Thoracic aorta (tissue), 2 donors: ENCODE measurements at regions not wholly inside any gene's neighbourhood (a gene's known extent, or its start where the extent isn't known, plus 50 kb on each side); places are given as distances from the start of the nearest gene placed in this dataset.
"Not testable (repeated sequence)": the region's sequence is repeated elsewhere in the genome, so short reads cannot be mapped to it uniquely, and the experiment has no call there.

Experiments
- ATAC-seq: fragments of 150-250 bp; one replicate; pipeline ENCODE4 v1.8.0; 2017; ENCODE audit warnings: low read depth; ENCODE audit not compliant: insufficient number of reproducible peaks, low FRiP score
- DNase-seq: peaks from one replicate; pipeline ENCODE4 v3.0.0-alpha.2; 2020; ENCODE audit warnings: low spot score
- H3K27ac ChIP-seq, 2 donors: fragments of 200-600 bp; sonication (generic); 1 replicate in 1 of 2; 2 replicates in 1 of 2; pipeline ENCODE4 v1.5.1; 2016; ENCODE audit warnings: mild to moderate bottlenecking in 2 of 2, moderate library complexity in 2 of 2
- H3K27me3 ChIP-seq: fragments of 200-600 bp; sonication (generic); replicated peaks from 2 replicates; pipeline ENCODE4 v1.6.0; 2016; ENCODE audit warnings: mild to moderate bottlenecking; ENCODE audit not compliant: insufficient read depth
- H3K36me3 ChIP-seq: fragments of 200-600 bp; sonication (generic); one replicate; pipeline ENCODE4 v1.5.1; 2016
- H3K4me1 ChIP-seq, 2 donors: fragments of 200-600 bp; sonication (generic); 1 replicate in 1 of 2; 2 replicates in 1 of 2; pipeline versions ENCODE4 v1.5.1 to v1.6.0; 2016; ENCODE audit warnings: low read depth in 2 of 2, mild to moderate bottlenecking in 1 of 2; ENCODE audit not compliant: control insufficient read depth in 1 of 2
- H3K4me3 ChIP-seq: fragments of 200-600 bp; sonication (generic); 2 replicates; pipeline ENCODE4 v1.5.1; 2016; ENCODE audit warnings: mild to moderate bottlenecking
- H3K9me3 ChIP-seq: fragments of 200-600 bp; sonication (generic); 2 replicates; pipeline ENCODE4 v1.5.1; 2016

GRCh38 chr2:111355823-111356511 is 235.3 kb downstream of the BCL2L11 start:
- Histone ChIP-seq H3K27ac (peak overlapping the region; percentile 43 to 70), H3K4me1 (peaks cover 2 to 13% of the 10 kb centered on the region in 2 donors), H3K4me3 (peak overlapping the region; percentile 29)
- H3K36me3 ChIP-seq, H3K27me3 ChIP-seq, DNase-seq, H3K9me3 ChIP-seq: not testable (repeated sequence)
- ATAC-seq: peak; percentile 39

GRCh38 chr2:111356512-111357031 is 235.9 kb downstream of the BCL2L11 start:
- peaks cover 2 to 13% of the 10 kb centered on the region in 2 donors for H3K4me1 ChIP-seq
- not testable (repeated sequence) for H3K27me3 ChIP-seq, H3K36me3 ChIP-seq, H3K9me3 ChIP-seq, H3K27ac ChIP-seq, DNase-seq, H3K4me3 ChIP-seq
- ATAC-seq: peak; percentile 39

- not testable (repeated sequence) for H3K27me3 ChIP-seq, ATAC-seq, DNase-seq, H3K36me3 ChIP-seq, H3K4me1 ChIP-seq, H3K27ac ChIP-seq, H3K9me3 ChIP-seq
- H3K4me3 ChIP-seq: peak overlapping the region; percentile 67
Measured at GRCh38 chr2:111365986-111366640, 245.4 kb downstream of the BCL2L11 start.

- H3K27me3 ChIP-seq, H3K36me3 ChIP-seq, H3K4me1 ChIP-seq, H3K27ac ChIP-seq, H3K9me3 ChIP-seq, DNase-seq, ATAC-seq: not testable (repeated sequence)
- H3K4me3 ChIP-seq: peak overlapping the region; percentile 67
Measured at GRCh38 chr2:111366641-111367029, 245.9 kb downstream of the BCL2L11 start.

GRCh38 chr2:111367080-111367479 is 246.4 kb downstream of the BCL2L11 start:
- DNase-seq, H3K36me3 ChIP-seq, H3K4me3 ChIP-seq, ATAC-seq, H3K27me3 ChIP-seq, H3K27ac ChIP-seq, H3K4me1 ChIP-seq, H3K9me3 ChIP-seq: not testable (repeated sequence)

GRCh38 chr2:111367871-111368270 is 247.2 kb downstream of the BCL2L11 start:
- H3K9me3 ChIP-seq, DNase-seq, ATAC-seq: not testable (repeated sequence)

GRCh38 chr2:111368288-111368687 is 247.6 kb downstream of the BCL2L11 start:
- not testable (repeated sequence) for ATAC-seq, H3K27me3 ChIP-seq, H3K4me3 ChIP-seq, DNase-seq, H3K36me3 ChIP-seq, H3K4me1 ChIP-seq, H3K9me3 ChIP-seq, H3K27ac ChIP-seq

More at GRCh38 chr2:111367871-111368270, 247.2 kb downstream of the BCL2L11 start:
- not testable (repeated sequence) for H3K27me3 ChIP-seq, H3K36me3 ChIP-seq, H3K4me1 ChIP-seq, H3K27ac ChIP-seq, H3K4me3 ChIP-seq

GRCh38 chr2:111373060-111373459 is 252.3 kb downstream of the BCL2L11 start:
- H3K27me3 ChIP-seq, DNase-seq, H3K27ac ChIP-seq, ATAC-seq, H3K4me3 ChIP-seq, H3K4me1 ChIP-seq, H3K9me3 ChIP-seq, H3K36me3 ChIP-seq: not testable (repeated sequence)

- not testable (repeated sequence) for DNase-seq, ATAC-seq, H3K4me1 ChIP-seq
Measured at GRCh38 chr2:111373989-111374388, 253.3 kb downstream of the BCL2L11 start.

GRCh38 chr2:111374734-111375133 is 254.0 kb downstream of the BCL2L11 start:
- ATAC-seq, H3K27me3 ChIP-seq, H3K27ac ChIP-seq, DNase-seq, H3K9me3 ChIP-seq, H3K4me1 ChIP-seq, H3K36me3 ChIP-seq, H3K4me3 ChIP-seq: not testable (repeated sequence)

More at GRCh38 chr2:111373989-111374388, 253.3 kb downstream of the BCL2L11 start:
- not testable (repeated sequence) for H3K27ac ChIP-seq, H3K36me3 ChIP-seq, H3K4me3 ChIP-seq, H3K9me3 ChIP-seq, H3K27me3 ChIP-seq

- H3K36me3 ChIP-seq, H3K4me1 ChIP-seq, H3K27me3 ChIP-seq, H3K27ac ChIP-seq, DNase-seq, H3K9me3 ChIP-seq, H3K4me3 ChIP-seq, ATAC-seq: not testable (repeated sequence)
Measured at GRCh38 chr2:111375320-111375883, 254.7 kb downstream of the BCL2L11 start.

GRCh38 chr2:111376272-111376970 is 255.7 kb downstream of the BCL2L11 start:
- not testable (repeated sequence) for H3K9me3 ChIP-seq, H3K4me3 ChIP-seq, DNase-seq, ATAC-seq, H3K27me3 ChIP-seq, H3K27ac ChIP-seq, H3K4me1 ChIP-seq, H3K36me3 ChIP-seq
